ENCODE measurements at regions not wholly inside any gene's neighbourhood (a gene's known extent, or its start where the extent isn't known, plus 50 kb on each side); places are given as distances from the start of the nearest gene placed in this dataset.

DNA sequence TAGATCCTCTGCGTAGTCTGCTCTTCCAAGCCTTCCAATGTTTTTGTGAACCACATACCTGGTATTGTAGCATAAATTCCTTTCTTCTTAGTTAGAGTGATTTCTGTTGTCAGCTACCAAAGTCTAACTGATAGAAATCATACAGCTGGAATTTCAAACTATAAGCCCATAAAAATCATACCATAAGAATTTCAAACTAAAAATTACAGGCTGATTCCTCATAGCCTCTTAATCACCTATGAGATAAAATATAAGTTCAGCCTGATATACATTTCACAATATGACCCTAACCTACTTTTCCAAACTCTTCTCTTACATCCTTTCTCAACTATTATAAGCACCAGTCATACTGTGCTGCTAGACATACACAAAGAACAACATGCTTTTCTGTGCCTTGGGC is 64.8 kb downstream of the PTHLH start:
- no peak for DNase-seq (ENCODE audit: low read depth in 2 of 2)

- DNase-seq (ENCODE audit: low read depth in 2 of 2), result no peak
These were observed 65.7 kb downstream of the PTHLH start for GRCh38 chr12:27906658-27907473.

GRCh38 chr12:27906127-27906500 is 66.4 kb downstream of the PTHLH start:
- DNase-seq (ENCODE audit: low read depth in 2 of 2), result no peak

DNA sequence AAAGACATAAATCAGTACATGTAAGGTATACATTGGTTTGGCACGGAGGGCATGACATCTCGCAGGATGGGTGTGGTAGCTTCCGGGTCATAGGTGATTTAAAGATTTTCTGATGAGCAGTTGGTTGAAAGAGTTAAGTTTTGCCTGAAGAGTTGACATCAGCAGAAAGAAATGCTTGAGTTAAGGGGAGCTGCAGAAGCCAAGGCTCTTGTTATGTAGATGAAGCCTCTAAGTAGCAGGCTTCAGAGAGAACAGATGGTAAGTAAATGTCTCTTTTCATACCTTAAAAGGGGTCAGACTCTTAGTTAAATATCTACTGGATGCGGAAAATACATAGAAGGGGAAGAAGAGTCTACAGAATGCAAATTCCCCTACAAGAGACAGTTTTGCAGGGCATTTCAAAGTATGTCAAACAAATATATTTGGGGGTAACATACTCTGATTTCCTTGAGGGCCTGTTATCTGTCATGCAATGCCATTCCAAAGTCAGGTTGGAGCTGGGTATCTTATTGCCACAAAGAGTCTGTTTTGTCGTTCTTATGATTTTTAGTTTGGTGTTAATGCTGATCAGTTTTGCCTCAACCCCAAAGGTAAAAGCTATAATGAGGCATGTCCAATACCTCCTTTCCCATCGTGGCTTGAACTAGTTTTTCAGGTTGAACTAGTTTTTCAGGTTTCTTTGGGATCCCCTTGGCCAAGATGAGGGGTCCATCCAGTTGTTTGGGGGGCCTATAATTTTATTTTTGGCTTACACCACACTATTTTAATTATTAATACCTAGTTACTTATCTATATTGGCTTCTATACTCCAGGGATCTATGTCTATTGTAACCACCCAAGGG is 67.0 kb downstream of the PTHLH start:
- DNase-seq (ENCODE audit: low read depth in 2 of 2), result no peak

DNA sequence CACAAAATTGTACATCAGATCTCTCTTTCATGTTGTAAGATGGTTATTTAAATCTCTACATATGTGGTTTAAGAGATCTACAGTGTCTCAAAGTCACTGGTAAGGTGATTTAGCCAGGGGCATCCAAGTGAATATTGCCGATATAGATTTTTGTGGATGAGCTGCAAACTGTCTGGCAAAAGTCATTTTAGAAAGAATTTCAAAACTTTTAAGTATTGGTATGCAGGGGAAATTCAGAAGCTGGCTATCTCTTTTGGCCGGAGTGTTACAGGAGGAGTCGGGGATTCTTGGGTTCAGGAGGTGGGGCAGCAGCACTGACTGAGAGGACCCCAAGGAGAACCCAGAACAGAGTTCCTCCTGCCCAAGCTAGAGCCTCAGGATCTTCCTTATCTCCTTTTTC is 69.9 kb downstream of the PTHLH start:
- DNase-seq (ENCODE audit: low read depth in 2 of 2), result no peak

GRCh38 chr12:27901959-27902358 is 70.6 kb downstream of the PTHLH start:
- DNase-seq (ENCODE audit: low read depth in 2 of 2), result no peak

DNA sequence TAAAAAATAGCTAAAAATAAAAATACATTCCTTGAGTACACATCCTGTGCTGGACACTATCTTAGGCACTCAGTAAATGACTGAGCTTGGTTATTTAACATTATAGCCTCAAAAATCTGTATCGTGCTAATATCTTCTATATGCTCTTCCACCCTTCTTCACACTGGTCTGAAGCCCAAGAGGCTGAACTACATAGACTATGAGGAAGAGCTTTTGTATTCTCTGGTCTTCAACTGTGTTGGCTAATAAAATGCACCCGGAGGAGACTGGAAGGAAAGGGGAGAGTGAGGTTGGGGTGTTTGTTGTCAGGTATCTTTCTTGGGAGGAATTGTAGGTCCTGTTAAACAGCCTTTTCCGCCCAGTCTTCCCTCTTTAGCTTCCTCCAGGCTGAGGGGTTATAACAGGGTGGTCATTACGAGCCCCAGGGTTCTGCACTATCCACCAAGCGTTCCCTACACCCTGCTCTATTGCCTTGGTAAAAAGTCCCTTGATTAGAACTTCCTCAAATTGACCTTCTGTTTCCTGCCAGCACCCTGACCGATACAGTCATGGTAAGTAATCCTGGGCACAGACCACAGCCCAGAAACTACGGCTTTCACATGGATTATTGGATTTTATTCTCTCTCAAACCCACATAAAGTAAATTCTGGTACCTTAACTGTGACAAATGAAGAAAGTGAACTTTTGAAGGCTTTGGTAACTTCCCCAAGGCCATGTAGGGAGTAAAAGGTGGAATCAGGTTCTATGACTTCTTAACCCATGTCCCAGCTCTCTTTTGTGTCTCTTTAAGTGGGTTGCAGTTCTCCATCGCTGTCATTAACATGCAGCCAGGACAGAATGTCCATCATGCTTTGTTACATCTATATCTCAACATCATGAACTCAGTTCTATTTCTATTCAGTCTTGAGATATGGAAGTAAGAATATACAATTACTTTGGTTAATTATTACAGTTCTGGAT is 71.3 kb downstream of the PTHLH start:
- no peak for DNase-seq (ENCODE audit: low read depth in 2 of 2)

DNA sequence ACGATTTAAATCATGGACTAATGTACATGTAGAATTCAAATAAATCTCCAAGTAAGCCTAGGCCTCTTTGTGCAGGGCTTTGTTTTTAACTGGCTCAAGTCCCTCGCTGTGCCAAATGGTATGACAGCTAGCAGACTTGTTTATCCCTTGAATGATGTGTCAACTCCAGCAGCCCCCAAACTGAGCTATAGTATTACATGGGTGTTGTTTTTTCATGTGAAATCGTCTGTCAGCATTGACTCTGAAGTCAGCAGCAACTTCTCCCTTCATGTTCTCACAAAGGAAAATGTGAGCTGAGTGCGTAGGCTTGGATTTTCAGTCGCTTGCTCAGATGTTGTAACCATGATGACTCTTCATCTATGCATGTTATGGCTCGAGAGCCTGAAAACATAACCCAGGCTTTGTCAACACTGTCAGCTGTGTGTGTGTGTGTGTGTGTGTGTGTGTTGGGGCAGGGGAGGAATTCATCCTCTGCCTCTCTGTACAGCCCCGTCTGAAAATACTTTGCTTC is 73.3 kb downstream of the PTHLH start:
- DNase-seq (ENCODE audit: low read depth in 2 of 2), result no peak

GRCh38 chr12:27898022-27898421 is 74.5 kb downstream of the PTHLH start:
- no peak for DNase-seq (ENCODE audit: low read depth in 2 of 2)

DNA sequence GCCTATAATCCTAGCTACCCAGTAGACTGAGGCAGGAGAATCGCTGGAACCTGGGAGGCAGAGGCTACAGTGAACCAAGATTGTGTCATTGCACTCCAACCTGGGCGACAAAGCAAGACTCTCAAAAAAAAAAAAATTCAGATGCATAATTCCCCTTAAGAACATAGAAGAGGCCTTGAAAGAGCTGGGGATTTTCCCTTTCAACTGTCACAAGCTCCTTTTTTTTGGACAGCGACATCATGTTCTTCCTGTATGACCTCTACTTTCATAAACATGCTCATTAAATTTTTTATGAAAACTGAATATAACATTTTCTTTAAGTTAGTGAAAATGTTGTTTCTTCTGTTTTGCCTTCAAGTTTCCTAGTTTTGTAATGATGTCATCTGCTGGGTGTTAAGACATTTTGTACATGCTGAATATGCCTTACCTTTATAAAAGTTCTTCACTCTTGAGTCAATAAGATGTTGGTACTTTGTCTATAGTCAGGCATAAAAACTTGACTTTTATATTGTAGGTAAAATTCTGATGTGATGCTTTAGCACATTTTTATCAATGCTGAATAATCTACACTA is 76.0 kb downstream of the PTHLH start:
- no peak for DNase-seq (ENCODE audit: low read depth in 2 of 2)

DNA sequence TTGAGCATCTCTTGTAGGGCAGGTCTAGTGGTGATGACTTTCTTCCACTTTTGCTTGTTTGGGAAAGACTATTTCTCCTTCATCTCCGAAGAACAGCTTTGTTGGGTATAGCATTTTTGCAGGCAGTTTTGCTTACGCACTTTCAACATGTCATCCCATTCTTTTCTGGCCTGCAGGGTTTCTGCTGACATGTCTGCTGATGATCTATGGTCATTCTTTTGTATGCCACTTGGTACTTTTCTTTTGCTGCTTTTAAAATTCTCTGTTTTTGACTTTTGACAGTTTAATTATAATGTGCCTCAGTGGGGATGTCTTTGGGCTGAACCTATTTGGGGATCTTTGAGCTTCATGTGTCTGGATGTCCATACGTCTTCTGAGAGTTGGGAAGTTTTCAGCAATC is 78.2 kb downstream of the PTHLH start:
- no peak for DNase-seq (ENCODE audit: low read depth in 2 of 2)

DNA sequence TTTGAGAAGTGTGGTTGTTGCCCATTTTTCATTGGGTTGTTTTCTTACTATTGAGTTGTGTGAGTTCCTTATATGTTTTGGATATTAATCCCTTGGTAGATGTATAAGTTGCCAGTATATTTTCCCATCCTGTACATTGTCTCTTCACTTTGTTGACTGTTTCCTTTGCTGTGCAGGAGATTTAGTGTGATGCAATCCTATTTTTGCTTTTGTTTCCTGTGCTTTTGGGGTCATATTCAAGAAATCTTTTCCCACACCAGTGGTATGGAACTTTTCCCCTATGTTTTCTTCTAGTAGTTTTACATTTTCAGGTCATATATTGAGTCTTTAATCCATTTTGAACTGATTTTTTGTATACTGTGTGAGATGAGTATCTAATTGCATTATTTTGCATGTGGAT is 92.8 kb downstream of the PTHLH start:
- no peak for DNase-seq (ENCODE audit: low read depth in 2 of 2)

DNA sequence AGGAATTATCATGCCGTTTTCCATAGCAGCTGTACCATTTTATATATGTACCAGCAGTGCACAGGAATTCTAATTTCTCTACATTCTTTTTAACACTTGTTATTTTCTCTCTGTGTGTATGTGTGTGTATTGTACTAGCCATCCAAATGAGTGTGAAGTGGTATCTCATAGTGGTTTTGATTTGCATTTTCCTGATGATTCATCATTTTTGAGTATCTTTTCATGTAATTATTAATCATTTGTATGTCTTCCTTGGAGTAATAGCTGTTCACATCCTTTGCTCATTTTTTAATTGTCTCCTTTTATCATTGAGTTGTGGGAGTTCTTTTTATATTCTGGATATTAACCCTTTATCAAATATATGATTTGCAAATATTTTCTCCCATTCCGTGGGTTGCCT is 95.6 kb upstream of the MANSC4 start:
- DNase-seq (ENCODE audit: low read depth in 2 of 2), result no peak

- DNase-seq (ENCODE audit: low read depth in 2 of 2), result no peak
These were observed 93.0 kb upstream of the MANSC4 start for GRCh38 chr12:27873010-27873409.

DNA sequence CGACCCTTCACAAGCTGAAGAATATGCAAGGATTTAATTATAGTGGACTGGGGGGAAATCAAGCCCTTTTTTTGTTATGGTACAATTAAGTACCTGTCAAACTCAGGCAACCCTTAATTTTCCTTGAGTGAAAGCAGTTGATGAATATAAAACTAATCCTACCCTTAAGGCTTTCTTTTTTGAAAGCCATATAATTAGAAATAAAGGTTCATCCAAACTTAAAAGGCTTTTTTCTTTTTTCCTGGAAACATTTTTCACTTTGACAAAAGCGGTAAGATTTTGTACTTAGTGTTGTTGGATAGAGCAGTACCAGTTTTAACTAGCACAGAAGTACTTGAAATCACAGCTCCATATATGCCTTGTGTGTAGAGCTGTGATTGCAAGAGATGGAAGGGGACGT is 91.9 kb upstream of the MANSC4 start:
- no peak for DNase-seq (ENCODE audit: low read depth in 2 of 2)

- no peak for DNase-seq (ENCODE audit: low read depth in 2 of 2)
These were observed 90.9 kb upstream of the MANSC4 start for GRCh38 chr12:27870939-27871338.

DNA sequence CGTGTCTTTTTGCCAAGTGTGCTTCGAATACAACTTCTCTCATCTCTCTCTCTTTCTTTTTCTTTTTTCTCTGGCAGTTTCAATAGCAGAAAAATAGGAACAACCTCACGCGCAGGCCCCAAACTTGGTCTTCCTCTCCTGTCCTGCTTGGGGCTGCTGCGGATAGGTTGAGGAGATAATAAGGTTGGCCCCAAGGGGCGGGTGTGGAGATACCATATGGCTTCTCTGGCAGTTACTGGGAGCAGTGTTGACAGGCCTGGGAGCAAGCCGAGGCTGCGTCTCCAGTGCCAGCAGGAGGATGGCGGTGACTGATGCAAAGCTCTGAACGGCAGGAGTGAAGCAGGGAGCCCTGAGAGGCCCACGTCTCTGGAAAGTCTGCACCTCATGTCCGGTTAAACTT is 89.5 kb upstream of the MANSC4 start:
- DNase-seq (ENCODE audit: low read depth in 2 of 2), result no peak

- DNase-seq (ENCODE audit: low read depth in 2 of 2), result no peak
These were observed 88.1 kb upstream of the MANSC4 start for GRCh38 chr12:27868139-27868538.

DNA sequence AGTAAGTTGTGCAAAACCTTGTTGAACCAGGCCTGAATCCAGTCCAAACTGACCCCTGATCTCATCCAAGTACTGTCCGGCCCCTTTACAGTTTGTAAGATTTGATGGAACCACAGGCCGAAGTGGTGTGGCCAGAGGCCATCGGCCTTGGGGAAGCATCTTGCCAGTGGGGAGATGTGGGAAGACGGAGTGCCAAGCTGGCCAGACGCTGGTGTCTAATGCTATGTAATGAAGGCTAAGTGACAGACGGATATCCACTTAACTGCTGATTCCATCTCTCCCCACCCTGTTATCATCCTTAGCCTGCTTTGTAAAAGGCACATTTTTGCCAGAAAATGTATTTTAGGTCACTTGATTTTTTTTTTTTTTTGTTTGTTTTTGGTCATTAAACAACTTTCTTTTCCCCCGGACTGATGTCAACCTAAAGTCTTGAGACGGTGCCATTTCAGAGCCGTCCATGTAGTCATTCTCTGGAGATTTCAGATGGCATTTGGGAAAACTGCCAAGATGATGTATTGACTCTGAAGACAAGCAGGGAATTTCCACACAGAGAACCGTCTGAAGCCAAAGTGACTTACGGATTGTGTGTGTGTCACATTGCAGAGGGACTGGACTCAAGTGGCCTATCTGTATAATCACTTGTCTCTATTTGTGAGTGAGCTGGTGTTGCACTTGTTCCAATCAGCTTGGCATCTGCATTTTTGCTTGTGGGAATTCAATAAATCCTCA is 86.5 kb upstream of the MANSC4 start:
- no peak for DNase-seq (ENCODE audit: low read depth in 2 of 2)

DNA sequence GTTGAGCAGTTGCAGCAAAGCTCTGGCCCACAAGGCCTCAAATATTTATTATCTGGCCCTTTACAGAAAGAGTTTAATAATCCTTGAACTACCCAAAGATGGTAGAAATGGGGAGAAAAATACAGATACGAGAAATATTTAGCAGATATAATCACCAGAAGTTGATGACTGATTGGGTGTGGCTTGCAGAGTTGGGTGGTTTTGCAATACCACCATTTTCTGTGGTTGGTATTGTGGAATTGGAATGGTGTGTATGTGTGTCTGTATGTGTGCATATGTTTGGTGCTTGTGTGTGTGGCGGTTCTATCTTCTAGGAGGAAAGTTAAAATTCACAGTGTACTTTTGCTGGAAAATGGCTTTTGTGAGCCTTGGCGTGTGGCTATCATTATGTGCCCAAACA is 85.4 kb upstream of the MANSC4 start:
- no peak for DNase-seq (ENCODE audit: low read depth in 2 of 2)

GRCh38 chr12:27864521-27864920 is 84.5 kb upstream of the MANSC4 start:
- DNase-seq (ENCODE audit: low read depth in 2 of 2), result no peak
